K562 (cell line): ENCODE measurements at regions not wholly inside any gene's neighbourhood (a gene's known extent, or its start where the extent isn't known, plus 50 kb on each side); places are given as distances from the start of the nearest gene placed in this dataset.

Experiments
- ASH1L ChIP-seq: fragments of 450-650 bp; IDR thresholded peaks from 2 replicates; pipeline ENCODE4 v1.6.1; 2018; ENCODE audit warnings: borderline replicate concordance, mild to moderate bottlenecking, low read depth; ENCODE audit not compliant: partially characterized antibody
- CLOCK ChIP-seq: fragments of 250-450 bp; sonication (Bioruptor Pico); IDR thresholded peaks from 2 replicates; pipeline ENCODE4 v1.4.0; 2020; ENCODE audit warnings: mild to moderate bottlenecking, moderate library complexity, borderline replicate concordance
- SRSF1 ChIP-seq: fragments of 200-400 bp; formaldehyde crosslinking; IDR thresholded peaks from 2 replicates; pipeline ENCODE4 v1.6.1; 2017; ENCODE audit warnings: mild to moderate bottlenecking, low read depth, low read length, moderate library complexity
- XRCC3 ChIP-seq: fragments of 450-650 bp; IDR thresholded peaks from 2 replicates; pipeline ENCODE4 v1.6.1; 2017; ENCODE audit warnings: mild to moderate bottlenecking, moderate library complexity
- ZNF174 ChIP-seq: fragments of 250-450 bp; sonication (Bioruptor Pico); IDR thresholded peaks from 2 replicates; pipeline ENCODE4 v1.4.0; 2020; ENCODE audit warnings: mild to moderate bottlenecking
- TF ChIP-seq, protein P1 (sequence below): sonication (generic); formaldehyde crosslinking; IDR thresholded peaks from 2 replicates; pipeline ENCODE4 v1.8.0; 2022; ENCODE audit warnings: mild to moderate bottlenecking, missing genetic modification reagents, borderline replicate concordance
- TF ChIP-seq, protein P2 (sequence below): fragments of 250-450 bp; sonication (Bioruptor Pico); IDR thresholded peaks from 2 replicates; pipeline ENCODE4 v1.4.0; 2020

DNA sequence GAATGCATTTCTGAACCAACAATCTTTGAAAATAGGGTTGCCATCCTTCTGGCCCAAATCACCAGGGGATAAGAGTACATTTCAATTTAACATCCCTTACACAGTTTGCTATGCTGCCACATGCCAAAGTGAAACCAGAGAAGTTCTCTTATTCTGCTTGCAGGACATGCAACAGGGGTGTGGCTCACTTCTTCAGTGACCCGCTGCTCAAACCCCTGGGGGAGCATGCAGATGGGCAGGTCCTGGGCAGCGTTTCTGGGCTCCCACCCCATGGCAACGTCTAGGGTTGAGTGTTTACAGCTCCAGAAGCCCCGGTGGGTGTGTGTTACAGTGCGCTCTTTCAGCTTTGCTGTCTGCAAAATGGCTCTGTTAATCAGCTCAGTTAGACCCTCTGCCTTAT lies 1306.3 kb upstream of the TMEM132C start (continued):
- no peak for TF ChIP-seq CLOCK
- TF ChIP-seq ASH1L = no peak
- TF ChIP-seq SRSF1 = no peak
- no peak for TF ChIP-seq ZNF174 (CRISPR knock-in tag)
- TF ChIP-seq, protein P1, sequence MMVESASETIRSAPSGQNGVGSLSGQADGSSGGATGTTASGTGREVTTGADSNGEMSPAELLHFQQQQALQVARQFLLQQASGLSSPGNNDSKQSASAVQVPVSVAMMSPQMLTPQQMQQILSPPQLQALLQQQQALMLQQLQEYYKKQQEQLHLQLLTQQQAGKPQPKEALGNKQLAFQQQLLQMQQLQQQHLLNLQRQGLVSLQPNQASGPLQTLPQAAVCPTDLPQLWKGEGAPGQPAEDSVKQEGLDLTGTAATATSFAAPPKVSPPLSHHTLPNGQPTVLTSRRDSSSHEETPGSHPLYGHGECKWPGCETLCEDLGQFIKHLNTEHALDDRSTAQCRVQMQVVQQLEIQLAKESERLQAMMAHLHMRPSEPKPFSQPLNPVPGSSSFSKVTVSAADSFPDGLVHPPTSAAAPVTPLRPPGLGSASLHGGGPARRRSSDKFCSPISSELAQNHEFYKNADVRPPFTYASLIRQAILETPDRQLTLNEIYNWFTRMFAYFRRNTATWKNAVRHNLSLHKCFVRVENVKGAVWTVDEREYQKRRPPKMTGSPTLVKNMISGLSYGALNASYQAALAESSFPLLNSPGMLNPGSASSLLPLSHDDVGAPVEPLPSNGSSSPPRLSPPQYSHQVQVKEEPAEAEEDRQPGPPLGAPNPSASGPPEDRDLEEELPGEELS (CRISPR knock-in tag) = no peak
- no peak for TF ChIP-seq XRCC3
- TF ChIP-seq, protein P2, sequence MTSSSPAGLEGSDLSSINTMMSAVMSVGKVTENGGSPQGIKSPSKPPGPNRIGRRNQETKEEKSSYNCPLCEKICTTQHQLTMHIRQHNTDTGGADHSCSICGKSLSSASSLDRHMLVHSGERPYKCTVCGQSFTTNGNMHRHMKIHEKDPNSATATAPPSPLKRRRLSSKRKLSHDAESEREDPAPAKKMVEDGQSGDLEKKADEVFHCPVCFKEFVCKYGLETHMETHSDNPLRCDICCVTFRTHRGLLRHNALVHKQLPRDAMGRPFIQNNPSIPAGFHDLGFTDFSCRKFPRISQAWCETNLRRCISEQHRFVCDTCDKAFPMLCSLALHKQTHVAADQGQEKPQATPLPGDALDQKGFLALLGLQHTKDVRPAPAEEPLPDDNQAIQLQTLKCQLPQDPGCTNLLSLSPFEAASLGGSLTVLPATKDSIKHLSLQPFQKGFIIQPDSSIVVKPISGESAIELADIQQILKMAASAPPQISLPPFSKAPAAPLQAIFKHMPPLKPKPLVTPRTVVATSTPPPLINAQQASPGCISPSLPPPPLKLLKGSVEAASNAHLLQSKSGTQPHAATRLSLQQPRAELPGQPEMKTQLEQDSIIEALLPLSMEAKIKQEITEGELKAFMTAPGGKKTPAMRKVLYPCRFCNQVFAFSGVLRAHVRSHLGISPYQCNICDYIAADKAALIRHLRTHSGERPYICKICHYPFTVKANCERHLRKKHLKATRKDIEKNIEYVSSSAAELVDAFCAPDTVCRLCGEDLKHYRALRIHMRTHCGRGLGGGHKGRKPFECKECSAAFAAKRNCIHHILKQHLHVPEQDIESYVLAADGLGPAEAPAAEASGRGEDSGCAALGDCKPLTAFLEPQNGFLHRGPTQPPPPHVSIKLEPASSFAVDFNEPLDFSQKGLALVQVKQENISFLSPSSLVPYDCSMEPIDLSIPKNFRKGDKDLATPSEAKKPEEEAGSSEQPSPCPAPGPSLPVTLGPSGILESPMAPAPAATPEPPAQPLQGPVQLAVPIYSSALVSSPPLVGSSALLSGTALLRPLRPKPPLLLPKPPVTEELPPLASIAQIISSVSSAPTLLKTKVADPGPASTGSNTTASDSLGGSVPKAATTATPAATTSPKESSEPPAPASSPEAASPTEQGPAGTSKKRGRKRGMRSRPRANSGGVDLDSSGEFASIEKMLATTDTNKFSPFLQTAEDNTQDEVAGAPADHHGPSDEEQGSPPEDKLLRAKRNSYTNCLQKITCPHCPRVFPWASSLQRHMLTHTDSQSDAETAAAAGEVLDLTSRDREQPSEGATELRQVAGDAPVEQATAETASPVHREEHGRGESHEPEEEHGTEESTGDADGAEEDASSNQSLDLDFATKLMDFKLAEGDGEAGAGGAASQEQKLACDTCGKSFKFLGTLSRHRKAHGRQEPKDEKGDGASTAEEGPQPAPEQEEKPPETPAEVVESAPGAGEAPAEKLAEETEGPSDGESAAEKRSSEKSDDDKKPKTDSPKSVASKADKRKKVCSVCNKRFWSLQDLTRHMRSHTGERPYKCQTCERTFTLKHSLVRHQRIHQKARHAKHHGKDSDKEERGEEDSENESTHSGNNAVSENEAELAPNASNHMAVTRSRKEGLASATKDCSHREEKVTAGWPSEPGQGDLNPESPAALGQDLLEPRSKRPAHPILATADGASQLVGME (CRISPR knock-in tag) = no peak
